H1 (cell line): ENCODE measurements at regions not wholly inside any gene's neighbourhood (a gene's known extent, or its start where the extent isn't known, plus 50 kb on each side); places are given as distances from the start of the nearest gene placed in this dataset.

Experiments used
- BCL11A ChIP-seq, 2 experiments: IDR thresholded peaks; one replicate each; pipeline ENCODE4 v1.6.1; 2011; ENCODE audit warnings: low read depth in 2 of 2, low read length in 2 of 2, mild to moderate bottlenecking in 2 of 2
- CHD1 ChIP-seq: IDR thresholded peaks from 2 replicates; pipeline ENCODE4 v1.6.1; 2012; ENCODE audit warnings: low read depth, low read length, improper control_type of control experiment
- CHD2 ChIP-seq: IDR thresholded peaks from 2 replicates; pipeline ENCODE4 v1.6.1; 2012; ENCODE audit warnings: low read length, improper control_type of control experiment
- CTCF ChIP-seq, 3 experiments: IDR thresholded peaks; 1 replicate in 2 of 3; 2 replicates in 1 of 3; pipeline versions ENCODE4 v1.5.1 to v1.6.1; 2011; ENCODE audit warnings: low read length in 3 of 3, mild to moderate bottlenecking in 3 of 3, inconsistent platforms in 2 of 3, low read depth in 1 of 3, moderate library complexity in 1 of 3; ENCODE audit not compliant: insufficient read depth in 1 of 3; ENCODE audit errors: control extremely low read depth in 1 of 3
- EP300 ChIP-seq, 2 experiments: IDR thresholded peaks; 1 replicate in 1 of 2; 2 replicates in 1 of 2; pipeline ENCODE4 v1.6.1; 2011 to 2012; ENCODE audit warnings: low read depth in 2 of 2, low read length in 2 of 2, mild to moderate bottlenecking in 2 of 2, borderline replicate concordance in 1 of 2, inconsistent platforms in 1 of 2, moderate library complexity in 1 of 2
- EZH2 ChIP-seq: fragments of 200-600 bp; sonication (generic); IDR thresholded peaks from 2 replicates; pipeline ENCODE4 v1.7.1; 2012; ENCODE audit warnings: low read depth, mild to moderate bottlenecking, moderate library complexity, low read length, inconsistent platforms; ENCODE audit not compliant: severe bottlenecking
- FOSL1 ChIP-seq: IDR thresholded peaks from 2 replicates; pipeline ENCODE4 v1.6.1; 2011; ENCODE audit warnings: mild to moderate bottlenecking, low read depth, low read length, moderate library complexity; ENCODE audit not compliant: insufficient read depth
- GTF2F1 ChIP-seq: IDR thresholded peaks from 2 replicates; pipeline ENCODE4 v1.6.1; 2012; ENCODE audit warnings: low read depth, low read length, improper control_type of control experiment, borderline replicate concordance
- POLR2A ChIP-seq, 2 experiments: IDR thresholded peaks; 1 replicate in 1 of 2; 2 replicates in 1 of 2; pipeline ENCODE4 v1.6.1; 2011; ENCODE audit warnings: low read depth in 2 of 2, low read length in 2 of 2, mild to moderate bottlenecking in 2 of 2; ENCODE audit errors: control extremely low read depth in 1 of 2
- POLR2AphosphoS5 ChIP-seq: IDR thresholded peaks from 2 replicates; pipeline ENCODE4 v1.6.1; 2011; ENCODE audit warnings: low read depth, low read length
- RXRA ChIP-seq: IDR thresholded peaks from 2 replicates; pipeline ENCODE4 v1.6.1; 2011; ENCODE audit warnings: low read depth, mild to moderate bottlenecking, low read length, moderate library complexity; ENCODE audit not compliant: insufficient read depth
- SRF ChIP-seq: IDR thresholded peaks from 2 replicates; pipeline ENCODE4 v1.6.1; 2011; ENCODE audit warnings: mild to moderate bottlenecking, low read depth, low read length, moderate library complexity
- TF ChIP-seq, protein P1 (sequence below): IDR thresholded peaks from 2 replicates; pipeline ENCODE4 v1.6.1; 2011; ENCODE audit warnings: low read length, improper control_type of control experiment

- TF ChIP-seq, protein P1, sequence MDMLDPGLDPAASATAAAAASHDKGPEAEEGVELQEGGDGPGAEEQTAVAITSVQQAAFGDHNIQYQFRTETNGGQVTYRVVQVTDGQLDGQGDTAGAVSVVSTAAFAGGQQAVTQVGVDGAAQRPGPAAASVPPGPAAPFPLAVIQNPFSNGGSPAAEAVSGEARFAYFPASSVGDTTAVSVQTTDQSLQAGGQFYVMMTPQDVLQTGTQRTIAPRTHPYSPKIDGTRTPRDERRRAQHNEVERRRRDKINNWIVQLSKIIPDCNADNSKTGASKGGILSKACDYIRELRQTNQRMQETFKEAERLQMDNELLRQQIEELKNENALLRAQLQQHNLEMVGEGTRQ = no peak
- no peak for TF ChIP-seq CTCF (IDR thresholded peaks at IDR 0.05; ENCODE audit: control extremely low read depth in 1 of 3, insufficient read depth in 1 of 3, low read depth in 1 of 3, low read length in 3 of 3)
- no peak for TF ChIP-seq POLR2AphosphoS5
- TF ChIP-seq GTF2F1 = no peak
- TF ChIP-seq CHD2 = no peak
- TF ChIP-seq SRF = no peak
- no peak for TF ChIP-seq BCL11A (IDR thresholded peaks at IDR 0.05; ENCODE audit: low read depth in 2 of 2, low read length in 2 of 2)
- no peak for TF ChIP-seq EP300 (IDR thresholded peaks at IDR 0.05; ENCODE audit: borderline replicate concordance in 1 of 2, low read depth in 2 of 2, low read length in 2 of 2)
- TF ChIP-seq EZH2 = no peak
- TF ChIP-seq POLR2A (IDR thresholded peaks at IDR 0.05; ENCODE audit: control extremely low read depth in 1 of 2, low read depth in 2 of 2, low read length in 2 of 2) = no peak
- TF ChIP-seq CHD1 = no peak
- TF ChIP-seq RXRA = no peak
- no peak for TF ChIP-seq FOSL1
Observed at GRCh38 chr2:146994246-146994645, 850.6 kb upstream of the ACVR2A start.
